ENCODE measurements at regions not wholly inside any gene's neighbourhood (a gene's known extent, or its start where the extent isn't known, plus 50 kb on each side); places are given as distances from the start of the nearest gene placed in this dataset.
A peak's percentile ranks its signal among the peaks of the same experiment; 100 is the strongest.

- DNase-seq (ENCODE audit: low spot score) = no peak
Measured at GRCh38 chr6:43966853-43967718, 160.2 kb downstream of the MRPL14 start.

- no peak for DNase-seq (ENCODE audit: low spot score)
Measured at GRCh38 chr6:43966374-43966658, 160.9 kb downstream of the MRPL14 start.

- DNase-seq (ENCODE audit: low spot score) = no peak
Measured at GRCh38 chr6:43965628-43966373, 161.5 kb downstream of the MRPL14 start.

GRCh38 chr6:43964659-43965570 lies 162.3 kb downstream of the MRPL14 start:
- peak; percentile 17 for DNase-seq (ENCODE audit: low spot score)

- DNase-seq (ENCODE audit: low spot score) = no peak
Measured at GRCh38 chr6:43963877-43964658, 163.2 kb downstream of the MRPL14 start.

GRCh38 chr6:43963203-43963602 lies 164.0 kb downstream of the MRPL14 start:
- no peak for DNase-seq (ENCODE audit: low spot score)

GRCh38 chr6:43962458-43962857 lies 164.8 kb downstream of the MRPL14 start:
- DNase-seq (ENCODE audit: low spot score) = no peak

GRCh38 chr6:43957273-43957672 lies 170.0 kb downstream of the MRPL14 start:
- no peak for DNase-seq (ENCODE audit: low spot score)

GRCh38 chr6:43956478-43956877 lies 170.8 kb downstream of the MRPL14 start:
- no peak for DNase-seq (ENCODE audit: low spot score)

GRCh38 chr6:43954311-43955131 lies 172.7 kb downstream of the MRPL14 start:
- DNase-seq (ENCODE audit: low spot score) = no peak

GRCh38 chr6:43953794-43954310 lies 173.4 kb downstream of the MRPL14 start:
- DNase-seq (ENCODE audit: low spot score) = no peak

GRCh38 chr6:43953256-43953655 lies 174.0 kb downstream of the MRPL14 start:
- no peak for DNase-seq (ENCODE audit: low spot score)

- DNase-seq (ENCODE audit: low spot score) = no peak
Measured at GRCh38 chr6:43952746-43953145, 174.5 kb downstream of the MRPL14 start.

GRCh38 chr6:43951756-43952675 lies 175.2 kb downstream of the MRPL14 start:
- DNase-seq (ENCODE audit: low spot score) = no peak

GRCh38 chr6:43951063-43951755 lies 176.0 kb downstream of the MRPL14 start:
- no peak for DNase-seq (ENCODE audit: low spot score)

- DNase-seq (ENCODE audit: low spot score) = no peak
Measured at GRCh38 chr6:43950731-43951062, 176.6 kb downstream of the MRPL14 start.

GRCh38 chr6:43950051-43950605 lies 177.1 kb downstream of the MRPL14 start:
- DNase-seq (ENCODE audit: low spot score) = no peak

GRCh38 chr6:43949551-43949991 lies 177.7 kb downstream of the MRPL14 start:
- no peak for DNase-seq (ENCODE audit: low spot score)

Measured in Ammon's horn (tissue), 1 donor.